HFF-Myc (cell line): ENCODE measurements at regions not wholly inside any gene's neighbourhood (a gene's known extent, or its start where the extent isn't known, plus 50 kb on each side); places are given as distances from the start of the nearest gene placed in this dataset.

Experiments
- DNase-seq: peaks from one replicate; pipeline ENCODE4 v3.0.0-alpha.2; 2011; ENCODE audit warnings: low read depth; ENCODE audit errors: extremely low read depth
- H3K4me3 ChIP-seq: replicated peaks from 2 replicates; pipeline ENCODE4 v1.5.1; 2011; ENCODE audit warnings: low read depth, mild to moderate bottlenecking, control low read depth, low read length
- CTCF ChIP-seq: IDR thresholded peaks from 2 replicates; pipeline ENCODE4 v1.5.1; 2012; ENCODE audit warnings: mild to moderate bottlenecking, low read depth, low read length, control low read depth; ENCODE audit errors: missing control alignments

DNA sequence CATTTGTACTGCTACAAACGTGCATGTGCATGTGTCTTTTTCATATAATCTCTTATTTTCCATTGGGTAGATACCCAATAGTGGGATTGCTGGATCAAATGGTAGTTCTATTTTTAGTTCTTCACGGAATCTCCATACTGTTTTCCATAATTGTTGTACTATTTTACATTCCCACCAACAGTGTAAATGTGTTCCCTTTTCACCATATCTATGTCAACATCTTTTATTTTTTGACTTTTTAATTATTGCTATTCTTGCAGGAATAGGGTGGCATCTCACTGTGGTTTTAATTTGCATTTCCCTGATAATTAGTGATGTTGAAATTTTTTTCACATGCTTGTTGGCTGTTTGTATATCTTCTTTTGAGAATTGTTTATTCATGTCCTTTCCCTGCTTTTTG lies 59.3 kb upstream of the PACRGL start:
- DNase-seq = no peak
- TF ChIP-seq CTCF = no peak
- no peak overlapping the region for H3K4me3 ChIP-seq

DNA sequence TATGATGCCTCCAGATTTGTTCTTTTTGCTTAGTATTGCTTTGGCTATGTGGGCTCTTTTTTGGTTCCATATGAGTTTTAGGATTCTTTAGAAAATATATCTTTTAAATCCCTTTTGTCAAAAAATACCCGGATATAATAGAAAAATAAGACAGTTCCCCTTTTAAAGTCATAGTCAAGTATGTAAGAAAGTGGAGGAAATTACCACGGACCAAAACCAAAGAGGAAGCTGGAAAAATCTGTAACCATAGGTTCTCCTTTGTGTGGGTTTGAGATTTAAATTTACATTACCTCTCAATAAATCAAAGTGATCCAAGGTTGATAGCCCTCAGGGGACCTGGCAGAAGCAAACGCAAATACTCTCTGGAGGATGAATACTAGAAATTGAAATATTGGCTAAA lies 58.3 kb upstream of the PACRGL start:
- no peak overlapping the region for H3K4me3 ChIP-seq
- TF ChIP-seq CTCF = no peak
- no peak for DNase-seq

GRCh38 chr4:20643631-20644030 lies 56.6 kb upstream of the PACRGL start:
- no peak for TF ChIP-seq CTCF
- H3K4me3 ChIP-seq = no peak overlapping the region
- no peak for DNase-seq

DNA sequence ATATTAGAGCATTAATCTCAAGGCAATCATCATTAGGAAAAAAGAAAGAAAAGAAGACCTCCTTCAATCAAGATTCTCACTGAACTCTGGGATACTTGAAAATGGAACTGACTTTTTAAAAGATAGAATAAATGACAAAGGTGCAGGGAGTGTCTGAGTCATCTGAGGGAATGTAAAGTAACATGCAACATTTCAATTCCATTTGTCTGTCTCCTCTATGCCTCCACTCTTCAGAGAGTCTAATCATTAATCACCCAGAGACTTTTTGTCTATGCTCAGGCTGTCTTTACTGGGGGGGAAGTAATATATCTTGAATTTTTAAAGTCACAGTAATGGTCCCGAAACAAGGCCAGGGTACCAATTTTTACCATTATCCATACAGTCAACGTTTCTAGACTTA lies 55.0 kb upstream of the PACRGL start:
- no peak for DNase-seq
- no peak overlapping the region for H3K4me3 ChIP-seq
- no peak for TF ChIP-seq CTCF

DNA sequence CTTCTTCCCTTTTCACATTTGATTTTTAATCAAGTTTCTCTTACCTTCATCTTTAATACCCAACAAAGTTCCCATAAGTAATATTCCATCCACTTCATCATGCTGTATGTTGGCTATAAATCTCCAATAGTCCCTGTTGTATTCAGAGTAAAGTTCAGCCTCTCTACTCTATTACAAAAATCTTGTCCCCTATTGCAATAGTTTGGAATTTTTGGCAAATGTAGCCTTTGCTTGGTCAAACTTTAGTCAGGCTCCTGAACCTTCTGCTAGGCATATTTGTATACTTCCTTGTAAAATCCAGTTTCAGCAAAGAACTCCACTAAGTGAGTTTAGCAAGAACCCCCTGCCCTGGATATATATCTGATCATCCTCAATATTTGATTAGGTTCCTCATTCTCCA lies 54.0 kb upstream of the PACRGL start:
- DNase-seq = no peak
- TF ChIP-seq CTCF = no peak
- no peak overlapping the region for H3K4me3 ChIP-seq
